Esophagus muscularis mucosa (tissue), 3 donors: ENCODE measurements at regions not wholly inside any gene's neighbourhood (a gene's known extent, or its start where the extent isn't known, plus 50 kb on each side); places are given as distances from the start of the nearest gene placed in this dataset.
A peak's percentile ranks its signal among the peaks of the same experiment; 100 is the strongest.

ENCODE experiments used
- CTCF ChIP-seq, 3 experiments: fragments of 200-600 bp in 2 of 3; fragments of 450-650 bp in 1 of 3; sonication (generic) in 2 of 3; IDR thresholded peaks; one replicate each; pipeline ENCODE4 v1.5.1; 2017 to 2019; ENCODE audit warnings: antibody characterized with exemption in 3 of 3, mild to moderate bottlenecking in 2 of 3, moderate library complexity in 1 of 3
- POLR2A ChIP-seq: fragments of 450-650 bp; IDR thresholded peaks from one replicate; pipeline ENCODE4 v1.6.1; 2017; ENCODE audit warnings: antibody characterized with exemption, moderate library complexity, mild to moderate bottlenecking, low read depth

GRCh38 chr6:47097092-47097945, 55.2 kb upstream of the ADGRF1 start:
- TF ChIP-seq CTCF (IDR thresholded peaks at IDR 0.05) (peak; percentile 61 to 78 (median 77)), POLR2A (no peak)
